HG03571 (cell line): ENCODE measurements at regions not wholly inside any gene's neighbourhood (a gene's known extent, or its start where the extent isn't known, plus 50 kb on each side); places are given as distances from the start of the nearest gene placed in this dataset.
A peak's percentile ranks its signal among the peaks of the same experiment; 100 is the strongest.

ENCODE experiments used
- ATAC-seq: cut with Tn5 transposase; IDR thresholded peaks from one replicate; pipeline ENCODE4 v1.9.1; 2021; ENCODE audit not compliant: unreplicated experiment

GRCh38 chr10:110413049-110413783 is 84.5 kb upstream of the DUSP5 start:
- ATAC-seq = peak; percentile 1

GRCh38 chr10:110413903-110414547 is 83.7 kb upstream of the DUSP5 start:
- ATAC-seq = peak; percentile 3

GRCh38 chr10:110414548-110415309 is 83.0 kb upstream of the DUSP5 start:
- peak; percentile 80 for ATAC-seq

GRCh38 chr10:110415809-110416208 is 81.9 kb upstream of the DUSP5 start:
- no peak for ATAC-seq

- no peak for ATAC-seq
Observed at GRCh38 chr10:110416776-110417711, 80.7 kb upstream of the DUSP5 start.

GRCh38 chr10:110418218-110418617 is 79.5 kb upstream of the DUSP5 start:
- ATAC-seq = no peak

GRCh38 chr10:110419265-110419664 is 78.4 kb upstream of the DUSP5 start:
- no peak for ATAC-seq

GRCh38 chr10:110420401-110421193 is 77.1 kb upstream of the DUSP5 start:
- ATAC-seq = no peak

- ATAC-seq = no peak
Observed at GRCh38 chr10:110421512-110422138, 76.1 kb upstream of the DUSP5 start.

GRCh38 chr10:110422548-110422947 is 75.2 kb upstream of the DUSP5 start:
- ATAC-seq = no peak

GRCh38 chr10:110423650-110424049 is 74.1 kb upstream of the DUSP5 start:
- ATAC-seq = no peak

- peak; percentile 82 for ATAC-seq
Observed at GRCh38 chr10:110425684-110426293, 71.9 kb upstream of the DUSP5 start.

GRCh38 chr10:110426294-110427181 is 71.2 kb upstream of the DUSP5 start:
- no peak for ATAC-seq

GRCh38 chr10:110429301-110429700 is 68.4 kb upstream of the DUSP5 start:
- ATAC-seq = no peak

GRCh38 chr10:110430340-110431273 is 67.1 kb upstream of the DUSP5 start:
- no peak for ATAC-seq

GRCh38 chr10:110431659-110432058 is 66.0 kb upstream of the DUSP5 start:
- ATAC-seq = no peak

- ATAC-seq = no peak
Observed at GRCh38 chr10:110432084-110432483, 65.6 kb upstream of the DUSP5 start.
